ENCODE measurements at regions not wholly inside any gene's neighbourhood (a gene's known extent, or its start where the extent isn't known, plus 50 kb on each side); places are given as distances from the start of the nearest gene placed in this dataset.

GRCh38 chr3:27794211-27794610 is 72.1 kb upstream of the EOMES start:
- H3K4me2 ChIP-seq, result no peak overlapping the region
- H3K9me3 ChIP-seq (ENCODE audit: low read depth), result no peaks in the 10 kb centered on the region
- no peaks in the 10 kb centered on the region for H3K36me3 ChIP-seq
- H3F3A ChIP-seq (ENCODE audit: low read depth), result no peaks in the 10 kb centered on the region
- Mint-ChIP-seq H3K36me3 (no peaks in the 10 kb centered on the region), H3K27me3 (ENCODE audit: insufficient read depth, low read depth) (peaks cover 2% of the 10 kb centered on the region), H3K27ac (no peak overlapping the region), H3K9me3 (no peaks in the 10 kb centered on the region), H3K4me3 (no peak overlapping the region), H3K4me1 (peaks cover 6% of the 10 kb centered on the region)
- no peaks in the 10 kb centered on the region for H3K79me2 ChIP-seq (ENCODE audit: low read depth)
- no peak for TF ChIP-seq EZH2 (IDR thresholded peaks at IDR 0.05)
- TF ChIP-seq CTCF (IDR thresholded peaks at IDR 0.05), result no peak
- TF ChIP-seq EZH2phosphoT487 (IDR thresholded peaks at IDR 0.05), result no peak
- H4K20me1 ChIP-seq (ENCODE audit: low read depth), result no peaks in the 10 kb centered on the region
- H3K9ac ChIP-seq, result no peak overlapping the region
- H2AFZ ChIP-seq (replicated peaks), result no peak overlapping the region
- H3K27me3 ChIP-seq, result no peaks in the 10 kb centered on the region
- no peak overlapping the region for H3K27ac ChIP-seq
- DNase-seq (ENCODE audit: low spot score), result no peak
- no peak overlapping the region for H3K4me3 ChIP-seq
- no peaks in the 10 kb centered on the region for H3K4me1 ChIP-seq

- no peak overlapping the region for H3K27ac ChIP-seq
- H2AFZ ChIP-seq (replicated peaks), result no peak overlapping the region
- peaks cover 6% of the 10 kb centered on the region for H3K4me1 Mint-ChIP-seq
- H3F3A ChIP-seq (ENCODE audit: low read depth), result no peaks in the 10 kb centered on the region
- no peak overlapping the region for H3K27ac Mint-ChIP-seq
- no peak for DNase-seq (ENCODE audit: low spot score)
- H3K4me3 ChIP-seq, result no peak overlapping the region
- no peak overlapping the region for H3K4me3 Mint-ChIP-seq
- TF ChIP-seq CTCF (IDR thresholded peaks at IDR 0.05) (no peak), EZH2phosphoT487 (IDR thresholded peaks at IDR 0.05) (no peak), EZH2 (IDR thresholded peaks at IDR 0.05) (no peak)
- no peaks in the 10 kb centered on the region for H3K27me3 ChIP-seq
- H3K36me3 ChIP-seq, result no peaks in the 10 kb centered on the region
- no peaks in the 10 kb centered on the region for H3K36me3 Mint-ChIP-seq
- no peaks in the 10 kb centered on the region for H3K79me2 ChIP-seq (ENCODE audit: low read depth)
- H3K4me2 ChIP-seq, result no peak overlapping the region
- no peaks in the 10 kb centered on the region for H3K9me3 Mint-ChIP-seq
- H3K4me1 ChIP-seq, result no peaks in the 10 kb centered on the region
- H3K9ac ChIP-seq, result no peak overlapping the region
- H4K20me1 ChIP-seq (ENCODE audit: low read depth), result no peaks in the 10 kb centered on the region
- H3K27me3 Mint-ChIP-seq (ENCODE audit: insufficient read depth, low read depth), result peaks cover 2% of the 10 kb centered on the region
- no peaks in the 10 kb centered on the region for H3K9me3 ChIP-seq (ENCODE audit: low read depth)
Observed at GRCh38 chr3:27796365-27796875, 74.3 kb upstream of the EOMES start.

- no peak for DNase-seq (ENCODE audit: low spot score)
- Histone ChIP-seq H3K4me3 (no peak overlapping the region), H3F3A (ENCODE audit: low read depth) (no peaks in the 10 kb centered on the region), H3K9me3 (ENCODE audit: low read depth) (no peaks in the 10 kb centered on the region), H3K79me2 (ENCODE audit: low read depth) (no peaks in the 10 kb centered on the region), H3K4me1 (no peaks in the 10 kb centered on the region), H3K36me3 (no peaks in the 10 kb centered on the region), H3K27ac (no peak overlapping the region), H3K27me3 (no peaks in the 10 kb centered on the region), H3K9ac (no peak overlapping the region), H3K4me2 (no peak overlapping the region), H2AFZ (replicated peaks) (no peak overlapping the region), H4K20me1 (ENCODE audit: low read depth) (no peaks in the 10 kb centered on the region)
- Mint-ChIP-seq H3K4me3 (no peak overlapping the region), H3K9me3 (no peaks in the 10 kb centered on the region), H3K27me3 (ENCODE audit: insufficient read depth, low read depth) (peaks cover 2% of the 10 kb centered on the region), H3K36me3 (no peaks in the 10 kb centered on the region), H3K4me1 (peaks cover 6% of the 10 kb centered on the region), H3K27ac (no peak overlapping the region)
- TF ChIP-seq CTCF (IDR thresholded peaks at IDR 0.05), result no peak
Observed at GRCh38 chr3:27797773-27798172, 75.7 kb upstream of the EOMES start.
